Panc1 (cell line): ENCODE measurements at regions not wholly inside any gene's neighbourhood (a gene's known extent, or its start where the extent isn't known, plus 50 kb on each side); places are given as distances from the start of the nearest gene placed in this dataset.

ENCODE experiments used
- ATAC-seq: fragments of 200-7000 bp; cut with Tn5 transposase; 2 replicates; pipeline ENCODE4 v1.9.1; 2020; ENCODE audit warnings: mild to moderate bottlenecking, moderate library complexity
- BruUV-seq: library from RNA; stranded (reverse); fragments of 400-500 nt; replicated peaks from 2 replicates; lab custom pipeline; 2021; lab: Mats Ljungman, UMichigan
- CTCF ChIA-PET: fragments of 300-600 bp; sonication (Branson Sonifier 250); formaldehyde crosslinking; loops from one replicate; lab custom pipeline; 2022; ENCODE audit warnings: antibody characterized with exemption; lab: Charles Lee
- POLR2A ChIA-PET: fragments of 300-600 bp; sonication (Branson Sonifier 250); formaldehyde crosslinking; loops from one replicate; lab custom pipeline; 2022; ENCODE audit warnings: antibody characterized with exemption; lab: Charles Lee
- DNase-seq: peaks from one replicate; pipeline ENCODE4 v3.0.0-alpha.2; 2010; ENCODE audit warnings: low read depth, low spot score
- H3K27ac ChIP-seq: 2 replicates; pipeline ENCODE4 v1.5.1; 2011; ENCODE audit warnings: mild to moderate bottlenecking, low read length, inconsistent platforms
- H3K27me3 ChIP-seq: fragments of 200-500 bp; sonication (Bioruptor generic); 2 replicates; pipeline ENCODE4 v1.6.0; 2014; ENCODE audit warnings: low read length, inconsistent platforms; ENCODE audit not compliant: control insufficient read depth, insufficient read depth
- H3K36me3 ChIP-seq: fragments of 200-500 bp; sonication (Bioruptor generic); 2 replicates; pipeline ENCODE4 v1.5.1; 2014; ENCODE audit warnings: inconsistent platforms, mild to moderate bottlenecking, low read length, moderate library complexity; ENCODE audit not compliant: control insufficient read depth, insufficient read depth
- H3K4me1 ChIP-seq: 2 replicates; pipeline ENCODE4 v1.5.1; 2011; ENCODE audit warnings: inconsistent platforms, mild to moderate bottlenecking, low read length, moderate library complexity; ENCODE audit not compliant: control insufficient read depth, insufficient read depth
- H3K4me3 ChIP-seq, 2 experiments: 2 replicates each; pipeline ENCODE4 v1.5.1; 2011 to 2012; ENCODE audit warnings: low read depth in 2 of 2, low read length in 2 of 2, mild to moderate bottlenecking in 2 of 2, inconsistent platforms in 1 of 2, moderate library complexity in 1 of 2
- H3K9me3 ChIP-seq: fragments of 200-500 bp; sonication (Bioruptor generic); 2 replicates; pipeline ENCODE4 v1.5.1; 2014; ENCODE audit warnings: low read depth, mild to moderate bottlenecking, inconsistent platforms, low read length, moderate library complexity; ENCODE audit not compliant: control insufficient read depth, insufficient read depth
- CTCF ChIP-seq: fragments of 450-650 bp; IDR thresholded peaks from 2 replicates; pipeline ENCODE4 v1.5.1; 2017; ENCODE audit warnings: mild to moderate bottlenecking
- POLR2AphosphoS5 ChIP-seq: IDR thresholded peaks from 2 replicates; pipeline ENCODE4 v1.6.1; 2012; ENCODE audit warnings: mild to moderate bottlenecking, low read depth, low read length, moderate library complexity
- REST ChIP-seq, 2 experiments: IDR thresholded peaks; 2 replicates each; pipeline ENCODE4 v1.6.1; 2011 to 2012; ENCODE audit warnings: low read depth in 2 of 2, control low read depth in 1 of 2, low read length in 1 of 2, mild to moderate bottlenecking in 1 of 2, moderate library complexity in 1 of 2; ENCODE audit not compliant: insufficient read depth in 1 of 2
- SIN3A ChIP-seq: IDR thresholded peaks from 2 replicates; pipeline ENCODE4 v1.6.1; 2012; ENCODE audit warnings: low read depth, mild to moderate bottlenecking, low read length, moderate library complexity, borderline replicate concordance; ENCODE audit not compliant: insufficient read depth
- TCF7L2 ChIP-seq: IDR thresholded peaks from 2 replicates; pipeline ENCODE4 v1.6.1; 2011; ENCODE audit warnings: mild to moderate bottlenecking, low read depth, low read length, inconsistent platforms
- in situ Hi-C: cut with HindIII; loops from 2 replicates; pipeline ENCODE4 v1.10.0; 2016; ENCODE audit warnings: low sequenced_read_pairs, low pct_unique_long_range_greater_than_20kb
- intact Hi-C: fragments of 100-400 bp; cut with micrococcal nuclease; formaldehyde crosslinking; loops from one replicate; pipeline ENCODE4 v1.10.0; 2022; ENCODE audit not compliant: unreplicated experiment

DNA sequence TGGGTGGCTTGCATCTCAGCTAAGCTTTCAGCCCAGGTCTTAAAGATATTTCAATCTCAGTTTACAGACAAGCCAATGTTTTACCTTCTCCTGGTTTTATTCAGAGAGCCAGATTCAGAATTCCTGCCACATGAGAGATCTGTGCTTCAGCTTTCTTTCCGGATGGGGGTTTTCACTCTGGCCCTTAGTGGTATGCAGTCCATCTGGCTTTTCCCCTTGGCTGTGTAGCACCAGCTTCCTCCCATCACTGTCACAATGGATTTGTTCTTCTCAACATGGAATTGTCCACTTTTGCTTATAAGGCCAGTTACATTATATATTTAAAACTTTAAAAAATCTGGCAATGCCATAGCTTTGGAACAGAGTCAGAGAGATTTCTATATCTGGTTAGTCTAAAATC, 303.9 kb downstream of the ETS1 start:
- in situ Hi-C loops (no loop called here), intact Hi-C loops (loop anchor here (10.0 kb wide), 1 partner anchor 249 kb away; no protein-coding TSS in a partner anchor)
- H3K4me1 ChIP-seq: no peaks in the 10 kb centered on the region
- no peak overlapping the region for H3K27ac ChIP-seq
- POLR2A ChIA-PET: no interaction called here
- CTCF ChIA-PET: no interaction called here
- TF ChIP-seq POLR2AphosphoS5 (no peak), TCF7L2 (no peak), CTCF (no peak), SIN3A (no peak), REST (IDR thresholded peaks at IDR 0.05; ENCODE audit: insufficient read depth in 1 of 2, low read depth in 2 of 2, low read length in 1 of 2) (no peak)
- H3K27me3 ChIP-seq: no peaks in the 10 kb centered on the region
- no TSS peak for BruUV-seq
- ATAC-seq (no peak), DNase-seq (no peak)
- no peaks in the 10 kb centered on the region for H3K36me3 ChIP-seq
- H3K9me3 ChIP-seq: no peaks in the 10 kb centered on the region
- no peak overlapping the region for H3K4me3 ChIP-seq

- CTCF ChIA-PET: no interaction called here
- Histone ChIP-seq H3K4me1 (no peaks in the 10 kb centered on the region), H3K4me3 (no peak overlapping the region), H3K27me3 (no peaks in the 10 kb centered on the region), H3K36me3 (no peaks in the 10 kb centered on the region), H3K27ac (no peak overlapping the region), H3K9me3 (no peaks in the 10 kb centered on the region)
- intact Hi-C loops (loop anchor here (10.0 kb wide), 1 partner anchor 247 kb away; no protein-coding TSS in a partner anchor), in situ Hi-C loops (no loop called here)
- ATAC-seq (no peak), DNase-seq (no peak)
- TF ChIP-seq CTCF (no peak), SIN3A (no peak), POLR2AphosphoS5 (no peak), TCF7L2 (no peak), REST (IDR thresholded peaks at IDR 0.05; ENCODE audit: insufficient read depth in 1 of 2, low read depth in 2 of 2, low read length in 1 of 2) (no peak)
- BruUV-seq: no TSS peak
- POLR2A ChIA-PET: no interaction called here
Measured at GRCh38 chr11:128282053-128282452, 305.3 kb downstream of the ETS1 start.
